GM04504 (cell line): ENCODE measurements at regions not wholly inside any gene's neighbourhood (a gene's known extent, or its start where the extent isn't known, plus 50 kb on each side); places are given as distances from the start of the nearest gene placed in this dataset.
"Not testable (repeated sequence)": the region's sequence is repeated elsewhere in the genome, so short reads cannot be mapped to it uniquely, and the experiment has no call there.

Experiments used
- DNase-seq: peaks from one replicate; pipeline ENCODE4 v3.0.0-alpha.2; 2012; ENCODE audit warnings: low read depth

DNA sequence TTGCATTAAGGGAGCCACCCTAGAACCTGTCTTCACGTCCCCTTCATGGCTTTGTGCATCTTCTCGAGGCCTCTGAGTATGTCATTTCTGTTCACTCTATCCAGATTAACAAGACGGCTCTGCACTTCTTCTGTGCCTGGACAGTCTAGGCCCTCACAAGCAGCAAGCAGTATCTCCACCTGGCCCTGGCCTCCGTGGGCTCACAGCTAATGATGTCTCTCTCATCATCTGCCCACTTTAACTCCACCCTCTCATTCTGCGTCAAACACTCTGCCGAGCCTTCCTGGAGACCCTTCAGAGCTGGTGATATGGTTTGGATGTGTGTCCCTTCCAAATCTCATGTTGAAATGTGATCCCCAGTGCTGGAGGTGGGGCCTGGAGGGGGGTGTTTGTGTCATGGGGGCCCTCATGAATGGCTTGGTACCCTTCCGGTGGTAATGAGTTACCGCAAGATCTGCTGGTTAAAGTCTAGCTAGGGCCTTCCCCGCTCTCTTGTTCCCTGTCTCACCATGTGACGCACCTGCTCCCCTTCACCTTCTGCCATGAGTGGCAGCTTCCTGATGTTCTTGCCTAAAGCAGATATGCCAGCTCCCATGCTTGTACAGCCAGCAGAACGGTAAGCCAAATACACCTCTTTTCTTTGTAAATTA lies 132.5 kb upstream of the ID2 start:
- DNase-seq, result no peak

GRCh38 chr2:8549942-8550341 lies 131.9 kb upstream of the ID2 start:
- DNase-seq, result no peak

DNA sequence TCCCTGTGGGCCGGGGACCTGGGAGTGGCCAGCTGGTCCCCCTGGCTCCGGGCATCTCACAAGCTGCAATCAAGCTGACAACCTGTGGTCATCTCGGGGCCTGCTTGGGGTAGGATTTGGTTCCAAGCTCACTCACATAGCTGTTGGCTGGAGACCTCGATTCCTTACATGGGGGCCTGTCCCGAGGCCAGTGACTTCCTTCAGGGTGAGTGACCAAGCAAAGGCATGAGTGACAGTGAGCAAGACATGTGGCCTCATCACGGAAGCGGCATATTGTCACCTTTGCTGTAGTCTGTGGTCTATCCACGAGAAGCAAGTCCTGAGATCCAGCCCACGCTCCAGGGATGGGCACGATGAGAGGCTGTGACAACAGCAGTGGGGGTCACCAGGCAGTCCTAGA lies 131.4 kb upstream of the ID2 start:
- no peak for DNase-seq

DNA sequence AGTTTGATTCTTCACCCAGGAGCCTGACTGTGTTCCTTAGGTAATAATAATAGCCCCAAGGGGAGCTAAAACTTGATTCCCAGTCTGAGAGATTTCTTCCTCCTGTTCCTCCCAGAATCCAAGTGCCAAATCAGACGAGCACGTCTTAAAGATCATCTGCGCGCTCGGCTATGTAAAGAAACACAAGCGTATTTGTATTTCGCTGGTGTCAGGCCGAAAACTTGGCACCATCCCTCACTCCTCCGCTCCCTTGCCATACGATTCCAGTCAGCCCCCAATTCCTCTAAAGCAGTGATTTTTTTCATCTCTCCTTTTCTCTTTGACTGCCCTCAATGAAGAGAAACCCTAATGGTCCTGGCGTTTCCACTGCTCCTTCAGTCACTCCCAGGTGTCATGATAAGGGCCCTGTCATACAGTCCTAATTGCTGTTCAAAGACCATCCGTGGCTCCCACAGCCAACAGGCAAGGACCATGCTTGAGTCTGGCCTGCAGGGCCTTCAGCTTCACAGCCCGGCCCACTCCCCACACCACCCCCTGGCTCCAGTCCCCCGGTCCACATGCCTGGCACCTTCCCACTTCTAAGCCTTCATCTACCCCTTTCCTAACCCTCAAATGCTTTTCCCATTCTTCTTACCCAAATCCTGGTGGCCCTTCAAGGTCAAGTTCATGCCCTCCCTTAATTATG lies 130.8 kb upstream of the ID2 start:
- no peak for DNase-seq

GRCh38 chr2:8551622-8552074 lies 130.2 kb upstream of the ID2 start:
- DNase-seq, result no peak

- DNase-seq, result no peak
Observed at GRCh38 chr2:8552293-8552801, 129.5 kb upstream of the ID2 start.

GRCh38 chr2:8553643-8554042 lies 128.2 kb upstream of the ID2 start:
- DNase-seq, result no peak

DNA sequence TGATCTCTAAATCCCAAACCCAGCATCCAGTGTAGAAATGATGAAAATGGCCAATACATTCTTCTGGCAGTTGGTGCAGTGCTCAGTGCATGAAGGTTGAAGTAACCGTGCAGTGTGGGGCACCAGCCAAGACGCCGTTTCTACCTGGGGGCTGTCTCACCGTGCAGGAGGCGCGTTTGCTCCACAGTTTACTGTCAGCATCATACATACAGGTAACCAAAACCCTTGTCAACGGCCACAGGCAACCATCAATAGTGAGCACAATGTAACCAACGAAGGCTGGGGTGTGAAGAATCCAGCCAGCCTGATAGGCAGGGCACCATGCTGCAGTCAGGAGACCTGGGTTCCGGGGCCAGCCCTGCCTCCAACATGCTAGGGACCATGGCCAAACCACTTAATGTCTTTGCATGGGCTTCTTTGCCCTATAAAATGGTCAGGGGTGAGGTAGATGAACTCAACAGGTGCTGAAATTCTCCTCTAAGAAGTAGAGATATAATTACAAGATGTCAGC lies 127.5 kb upstream of the ID2 start:
- DNase-seq, result no peak

DNA sequence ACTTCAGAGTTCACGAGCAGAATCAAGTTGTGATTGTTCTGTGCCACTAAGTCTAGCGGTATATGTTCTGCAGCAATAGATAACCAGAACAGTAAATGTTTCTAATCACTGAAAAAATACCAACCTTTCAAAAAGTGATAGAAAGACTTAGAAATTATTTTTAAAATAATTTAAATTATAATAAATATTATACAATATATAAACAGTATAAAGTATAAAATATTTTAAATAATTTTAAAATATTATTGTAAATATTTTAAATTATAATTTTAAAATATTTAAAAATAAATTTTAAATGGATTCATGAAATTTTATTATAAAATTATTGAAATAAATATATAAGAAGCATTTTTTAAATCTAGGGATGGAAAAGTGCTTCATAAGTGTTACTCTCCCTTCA lies 126.3 kb upstream of the ID2 start:
- DNase-seq, result no peak

DNA sequence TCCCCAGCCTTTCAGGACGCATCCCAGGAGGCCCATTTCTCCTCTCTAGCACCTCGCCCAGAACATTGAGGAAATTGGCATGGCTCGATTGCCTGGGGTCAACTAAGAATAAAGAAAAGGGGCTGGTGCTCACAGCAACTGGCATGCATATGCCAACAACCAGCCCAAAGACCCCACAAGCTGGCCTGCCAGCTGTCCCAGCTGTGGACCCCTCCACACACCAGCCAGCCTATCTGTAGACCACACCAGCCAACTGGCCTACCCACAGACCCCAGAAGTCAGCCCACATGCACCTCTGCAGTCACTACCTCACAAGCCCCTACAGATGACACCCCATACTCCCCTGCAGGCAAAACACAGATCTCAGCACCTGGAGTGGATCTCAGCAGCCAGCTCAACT lies 123.8 kb upstream of the ID2 start:
- no peak for DNase-seq

DNA sequence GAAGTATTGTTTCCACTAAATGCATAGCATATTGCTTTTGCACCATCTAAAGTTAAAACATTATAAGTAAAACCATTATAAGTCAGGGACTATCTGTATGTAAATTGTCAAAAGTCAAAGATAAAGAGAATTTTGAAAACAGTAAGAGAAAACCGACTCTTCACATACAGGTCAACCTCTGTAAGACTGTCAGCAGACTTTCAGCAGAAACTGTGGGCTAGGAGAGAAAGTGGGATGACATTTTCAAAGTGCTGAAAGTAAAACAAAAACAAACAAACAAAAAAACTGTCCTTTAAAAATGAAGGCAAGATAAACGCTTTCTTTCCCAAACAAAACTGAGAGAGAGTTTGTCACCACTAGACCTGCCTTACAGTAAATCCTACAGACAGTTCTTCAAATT lies 122.9 kb upstream of the ID2 start:
- DNase-seq, result no peak

GRCh38 chr2:8559805-8560204 lies 122.1 kb upstream of the ID2 start:
- DNase-seq, result no peak

DNA sequence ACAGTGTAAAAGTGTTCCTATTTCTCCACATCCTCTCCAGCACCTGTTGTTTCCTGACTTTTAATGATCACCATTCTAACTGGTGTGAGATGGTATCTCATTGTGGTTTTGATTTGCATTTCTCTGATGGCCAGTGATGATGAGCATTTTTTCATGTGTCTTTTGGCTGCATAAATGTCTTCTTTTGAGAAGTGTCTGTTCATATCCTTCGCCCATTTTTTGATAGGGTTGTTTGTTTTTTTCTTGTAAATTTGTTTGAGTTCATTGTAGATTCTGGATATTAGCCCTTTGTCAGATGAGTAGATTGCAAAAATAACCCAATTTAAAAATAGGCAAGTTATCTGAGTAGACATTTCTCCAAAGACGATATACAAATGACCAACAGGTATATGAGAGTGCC lies 120.2 kb upstream of the ID2 start:
- DNase-seq, result not testable (repeated sequence)

DNA sequence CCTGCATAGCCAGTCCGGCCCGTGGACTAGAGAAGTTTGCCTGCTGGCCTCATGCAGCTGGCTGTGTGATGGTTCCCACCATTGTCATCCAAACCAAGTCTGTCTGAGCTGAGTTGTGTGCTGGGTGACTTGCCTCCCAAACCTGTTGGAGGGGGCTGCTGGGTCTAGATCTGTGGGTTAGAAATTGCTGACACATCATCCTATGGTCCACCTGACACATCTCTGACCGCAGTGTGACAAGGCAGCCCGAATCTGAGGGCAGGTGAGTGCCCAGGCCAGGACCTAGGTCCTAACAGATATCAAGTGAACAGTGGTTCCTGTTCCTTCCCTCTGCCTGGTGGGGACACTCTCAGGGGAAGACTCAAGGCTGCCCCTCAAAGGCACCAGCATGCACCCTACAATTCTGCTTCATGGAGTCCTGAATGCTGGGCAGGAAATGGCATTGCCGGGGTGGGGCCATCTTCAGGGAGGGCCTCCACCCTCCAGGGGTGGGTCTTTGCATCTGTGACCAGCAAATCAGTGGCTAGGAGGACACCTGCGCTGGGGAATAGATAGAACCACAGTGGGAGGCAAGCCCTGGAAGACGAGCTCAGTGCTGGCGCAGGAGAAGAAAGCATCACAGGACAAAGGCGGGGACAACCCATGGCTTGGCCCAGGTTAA lies 117.9 kb upstream of the ID2 start:
- no peak for DNase-seq

DNA sequence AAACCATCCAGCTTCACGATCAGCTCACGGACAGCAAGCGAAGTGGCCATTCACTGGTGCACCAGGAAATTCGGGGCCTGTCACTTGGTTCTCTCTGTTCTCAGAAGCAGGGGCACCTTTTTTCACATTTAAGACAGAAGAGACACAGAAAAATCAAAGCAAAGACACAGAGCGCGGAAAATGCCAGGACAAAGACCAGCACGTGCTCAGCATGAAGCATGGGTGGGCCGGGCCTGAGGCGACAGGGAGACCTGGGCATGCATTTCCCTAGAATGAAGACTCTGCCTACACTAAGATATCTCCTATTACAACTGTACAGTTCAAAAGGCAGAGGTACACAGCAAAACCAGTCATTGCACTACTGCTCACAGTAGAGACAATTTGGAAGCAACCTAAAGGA lies 117.4 kb upstream of the ID2 start:
- DNase-seq, result no peak

DNA sequence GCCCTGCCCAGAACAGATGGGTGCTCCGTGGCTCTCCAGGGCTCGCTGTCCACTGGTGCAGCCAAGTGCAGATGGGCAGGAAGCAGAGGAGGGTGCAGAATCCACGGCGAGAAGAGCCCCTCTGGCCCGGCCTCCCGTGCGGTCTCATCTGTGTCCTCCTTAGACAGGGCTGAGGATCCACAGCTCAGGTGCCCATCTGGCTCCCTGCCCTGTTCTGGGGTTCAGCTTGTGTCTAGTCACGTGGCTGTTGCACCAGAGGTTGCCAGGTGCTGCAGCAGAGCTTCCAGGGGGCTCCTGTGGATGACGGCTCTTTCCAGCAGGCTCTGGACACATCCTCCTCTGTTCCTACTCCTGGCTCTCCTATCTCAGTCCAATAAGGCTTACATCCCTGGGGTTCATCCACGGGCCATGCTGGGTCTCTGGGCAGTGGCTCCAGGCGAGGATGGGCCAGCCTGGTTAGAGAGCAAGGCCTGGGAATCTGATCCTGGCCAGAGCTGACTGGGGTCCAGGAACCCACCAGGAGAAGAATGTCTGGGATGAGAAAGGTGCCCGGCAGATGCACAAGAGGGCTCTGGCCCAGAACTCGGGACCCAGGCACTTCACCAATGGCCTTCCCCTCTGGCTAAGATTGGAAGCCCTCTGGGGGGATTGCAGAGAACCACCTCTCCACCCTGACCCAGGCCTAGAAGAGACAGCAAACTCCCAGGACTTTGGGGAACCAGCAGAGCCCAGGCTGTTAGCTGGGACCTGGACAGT lies 116.3 kb upstream of the ID2 start:
- DNase-seq, result no peak

DNA sequence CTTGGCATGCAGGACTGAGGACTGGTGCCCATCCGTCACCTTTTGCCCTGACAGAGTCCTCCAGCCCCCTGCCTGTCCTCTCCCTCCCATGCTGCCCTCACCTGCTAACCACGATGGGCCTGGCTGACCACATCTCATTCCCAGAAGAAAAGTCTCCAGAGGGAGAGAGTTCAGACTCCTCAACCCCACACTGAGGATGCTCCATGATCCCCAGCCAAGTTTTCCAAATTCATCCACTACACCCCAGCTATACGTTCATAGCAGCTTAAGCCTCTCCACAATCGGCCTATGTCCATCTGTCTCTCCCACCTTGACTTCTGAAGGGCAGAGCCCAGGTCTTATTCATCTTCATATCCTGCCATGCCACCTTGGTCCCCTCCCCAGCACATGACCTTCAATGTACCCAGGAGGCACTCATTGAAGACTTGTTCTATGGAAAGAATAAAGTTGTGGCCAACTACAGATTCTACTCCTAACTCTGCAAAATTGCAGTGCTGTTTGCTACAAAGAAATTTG lies 115.6 kb upstream of the ID2 start:
- no peak for DNase-seq

DNA sequence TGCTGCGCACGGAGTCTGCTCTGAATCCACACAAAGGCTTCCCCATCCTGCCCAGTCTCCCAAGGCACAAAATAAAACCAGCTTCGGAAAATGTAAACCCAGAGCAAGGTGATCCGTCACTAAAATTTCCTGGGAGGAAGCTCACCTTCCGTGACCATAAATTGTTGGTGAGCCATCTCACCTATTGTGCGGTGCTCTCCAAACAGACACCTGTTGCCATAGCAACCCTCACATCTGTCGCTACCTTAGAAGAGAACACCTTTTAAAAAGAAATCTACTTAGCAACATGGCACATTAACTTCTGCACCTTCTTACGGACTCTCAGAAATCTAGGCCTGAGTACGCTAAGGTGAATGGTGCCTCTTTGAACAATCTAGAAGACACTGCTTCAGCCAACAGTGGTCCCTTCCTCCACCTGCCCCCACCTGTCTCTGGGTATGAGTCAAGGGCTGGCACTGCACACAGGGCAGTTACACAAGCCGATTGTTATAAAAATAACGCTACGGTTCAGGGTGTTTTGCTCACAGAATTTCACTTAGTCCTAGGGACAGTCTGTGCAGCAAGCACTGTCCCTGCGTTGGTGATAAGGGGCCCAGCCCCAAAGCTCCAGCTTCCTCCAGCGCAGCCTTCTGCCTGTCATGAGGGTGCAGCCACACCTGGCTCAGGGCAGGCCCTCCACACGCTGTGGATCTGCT lies 114.9 kb upstream of the ID2 start:
- DNase-seq, result no peak

GRCh38 chr2:8567469-8568260 lies 114.2 kb upstream of the ID2 start:
- DNase-seq, result no peak

DNA sequence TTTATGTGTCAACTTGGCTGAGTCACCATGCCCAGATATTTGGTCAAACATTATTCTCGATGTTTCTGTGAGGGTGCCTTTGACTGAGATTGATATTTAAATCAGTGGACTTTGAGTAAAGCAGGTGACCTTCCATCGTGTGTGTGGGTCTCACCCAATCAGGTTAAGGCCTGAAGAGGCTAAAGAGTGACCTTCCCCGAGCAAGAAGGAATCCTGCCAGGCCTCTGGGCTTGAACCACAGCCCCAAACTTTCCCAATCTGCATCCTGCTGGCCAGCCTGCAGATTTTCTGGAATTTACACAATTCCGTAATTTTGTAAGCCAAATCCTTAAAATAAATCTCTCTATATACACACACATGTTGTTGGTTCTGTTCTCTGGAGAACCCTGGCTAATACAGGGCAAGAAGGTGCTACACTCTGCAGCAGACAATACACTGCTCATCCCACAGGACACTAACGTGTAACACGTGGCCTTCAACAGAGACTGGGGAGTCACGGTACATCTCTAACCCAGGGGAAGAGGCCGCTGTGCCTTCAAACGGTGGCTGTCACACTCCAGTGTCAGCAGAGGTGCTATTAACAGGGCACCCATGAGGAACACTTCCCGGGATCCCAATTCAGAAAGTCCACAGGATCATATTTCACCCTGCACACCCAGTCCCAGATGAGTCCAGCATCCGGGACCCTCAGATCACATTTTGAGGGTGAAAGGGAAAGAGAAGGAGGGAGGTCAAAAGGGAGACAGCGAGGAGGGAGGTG lies 113.1 kb upstream of the ID2 start:
- no peak for DNase-seq
